T-helper 1 cell treated with Interleukin-12 subunit alpha and Interleukin-12 subunit beta and Interleukin-4 antibody, amounts not matched to agents 30 ng/mL and 1 ng/mL, for 36 hours (primary cell): ENCODE measurements at regions not wholly inside any gene's neighbourhood (a gene's known extent, or its start where the extent isn't known, plus 50 kb on each side); places are given as distances from the start of the nearest gene placed in this dataset.
"Not testable (repeated sequence)": the region's sequence is repeated elsewhere in the genome, so short reads cannot be mapped to it uniquely, and the experiment has no call there.

Experiments
- intact Hi-C: fragments of 100-400 bp; cut with micrococcal nuclease; formaldehyde crosslinking; loops from one replicate; pipeline ENCODE4 v1.15.1; 2024

- intact Hi-C loops, result no loop called here
Measured at GRCh38 chr3:4219227-4219568, 84.0 kb upstream of the SETMAR start.

- intact Hi-C loops, result no loop called here
Measured at GRCh38 chr3:4220065-4220464, 83.1 kb upstream of the SETMAR start.

- intact Hi-C loops, result no loop called here
Measured at GRCh38 chr3:4222574-4223175, 80.5 kb upstream of the SETMAR start.

- intact Hi-C loops, result no loop called here
Measured at GRCh38 chr3:4223777-4224176, 79.4 kb upstream of the SETMAR start.

- intact Hi-C loops, result no loop called here
Measured at GRCh38 chr3:4224331-4224730, 78.8 kb upstream of the SETMAR start.

GRCh38 chr3:4225005-4225471 lies 78.1 kb upstream of the SETMAR start:
- intact Hi-C loops, result no loop called here

- intact Hi-C loops, result no loop called here
Measured at GRCh38 chr3:4228295-4228694, 74.9 kb upstream of the SETMAR start.

- intact Hi-C loops, result no loop called here
Measured at GRCh38 chr3:4231041-4231440, 72.1 kb upstream of the SETMAR start.

GRCh38 chr3:4232798-4233197 lies 70.4 kb upstream of the SETMAR start:
- intact Hi-C loops, result no loop called here

- intact Hi-C loops, result no loop called here
Measured at GRCh38 chr3:4233488-4233887, 69.7 kb upstream of the SETMAR start.

GRCh38 chr3:4234889-4235288 lies 68.3 kb upstream of the SETMAR start:
- intact Hi-C loops, result no loop called here

- intact Hi-C loops, result no loop called here
Measured at GRCh38 chr3:4235690-4236089, 67.5 kb upstream of the SETMAR start.

GRCh38 chr3:4241595-4242170 lies 61.5 kb upstream of the SETMAR start:
- intact Hi-C loops, result no loop called here

GRCh38 chr3:4245671-4246070 lies 57.5 kb upstream of the SETMAR start:
- intact Hi-C loops, result no loop called here

- intact Hi-C loops, result no loop called here
Measured at GRCh38 chr3:4247391-4247790, 55.8 kb upstream of the SETMAR start.

- intact Hi-C loops, result no loop called here
Measured at GRCh38 chr3:4250064-4250463, 53.1 kb upstream of the SETMAR start.

GRCh38 chr3:4251412-4251811 lies 51.8 kb upstream of the SETMAR start:
- intact Hi-C loops, result no loop called here

- intact Hi-C loops, result not testable (repeated sequence)
Measured at GRCh38 chr3:4253072-4253832, 49.9 kb upstream of the SETMAR start.
